Thymus (tissue), 11 donors: ENCODE measurements at regions not wholly inside any gene's neighbourhood (a gene's known extent, or its start where the extent isn't known, plus 50 kb on each side); places are given as distances from the start of the nearest gene placed in this dataset.
"Not testable (repeated sequence)": the region's sequence is repeated elsewhere in the genome, so short reads cannot be mapped to it uniquely, and the experiment has no call there.

Experiments used
- DNase-seq, 9 donors: peaks; one replicate each; pipeline ENCODE4 v3.0.0-alpha.2; 2013; ENCODE audit warnings: low spot score in 9 of 9, low read depth in 6 of 9, missing footprints in 1 of 9
- H3K27ac ChIP-seq, 2 donors: one replicate each; pipeline ENCODE4 v1.5.1; 2013; ENCODE audit warnings: control low read depth in 1 of 2, low read depth in 1 of 2, low read length in 1 of 2, mild to moderate bottlenecking in 1 of 2, moderate library complexity in 1 of 2
- H3K27me3 ChIP-seq, 2 donors: one replicate each; pipeline ENCODE4 v1.5.1; 2013; ENCODE audit warnings: low read length in 1 of 2; ENCODE audit not compliant: control insufficient read depth in 2 of 2, insufficient read depth in 1 of 2
- H3K36me3 ChIP-seq, 2 donors: one replicate each; pipeline ENCODE4 v1.5.1; 2013; ENCODE audit warnings: low read length in 1 of 2, mild to moderate bottlenecking in 1 of 2, moderate library complexity in 1 of 2; ENCODE audit not compliant: control insufficient read depth in 2 of 2, insufficient read depth in 2 of 2
- H3K4me1 ChIP-seq, 2 donors: one replicate each; pipeline ENCODE4 v1.5.1; 2013; ENCODE audit warnings: low read length in 2 of 2; ENCODE audit not compliant: control insufficient read depth in 2 of 2, insufficient read depth in 2 of 2
- H3K4me3 ChIP-seq, 2 donors: one replicate each; pipeline ENCODE4 v1.5.1; 2013; ENCODE audit warnings: low read length in 2 of 2, control low read depth in 1 of 2, mild to moderate bottlenecking in 1 of 2
- H3K9me3 ChIP-seq, 2 donors: one replicate each; pipeline ENCODE4 v1.5.1; 2013; ENCODE audit warnings: low read length in 1 of 2, mild to moderate bottlenecking in 1 of 2; ENCODE audit not compliant: control insufficient read depth in 2 of 2, insufficient read depth in 1 of 2
- WGBS: extraction: QIAGEN DNeasy Blood & Tissue Kit; methylation state at CpG from one replicate; pipeline ENCODE4 v1.1.7; 2013; 5-methylcytosine and 5-hydroxymethylcytosine counted together
- donor health status: healthy.

- no peak for DNase-seq
- H3K9me3 ChIP-seq: no peaks in the 10 kb centered on the region
- 96% methylated on average over 4 of the region's 4 CpGs for WGBS
- H3K27ac ChIP-seq: no peak overlapping the region
- H3K4me1 ChIP-seq: no peaks in the 10 kb centered on the region
- no peak overlapping the region for H3K4me3 ChIP-seq
- H3K36me3 ChIP-seq: no peaks in the 10 kb centered on the region
- H3K27me3 ChIP-seq: no peaks in the 10 kb centered on the region
These were observed 984.9 kb downstream of the FSCB start for GRCh38 chr14:43522191-43522590.

- H3K27me3 ChIP-seq: no peaks in the 10 kb centered on the region
- no peak overlapping the region for H3K4me3 ChIP-seq
- no peak for DNase-seq
- H3K27ac ChIP-seq: no peak overlapping the region
- H3K4me1 ChIP-seq: no peaks in the 10 kb centered on the region
- no peaks in the 10 kb centered on the region for H3K36me3 ChIP-seq
- H3K9me3 ChIP-seq: no peaks in the 10 kb centered on the region
These were observed 1003.6 kb downstream of the FSCB start for GRCh38 chr14:43503508-43503907.

- not testable (repeated sequence) for H3K4me3 ChIP-seq, H3K36me3 ChIP-seq, H3K9me3 ChIP-seq, H3K4me1 ChIP-seq, DNase-seq, H3K27me3 ChIP-seq, H3K27ac ChIP-seq
- WGBS: 95% methylated on average over 13 of the region's 13 CpGs
These were observed 1014.7 kb downstream of the FSCB start for GRCh38 chr14:43492359-43492758.

- no peaks in the 10 kb centered on the region for H3K36me3 ChIP-seq
- no peak overlapping the region for H3K4me3 ChIP-seq
- H3K9me3 ChIP-seq: no peaks in the 10 kb centered on the region
- no peak overlapping the region for H3K27ac ChIP-seq
- no peaks in the 10 kb centered on the region for H3K4me1 ChIP-seq
- 91% methylated on average over 3 of the region's 3 CpGs for WGBS
- no peaks in the 10 kb centered on the region for H3K27me3 ChIP-seq
- DNase-seq: no peak
These were observed 1023.7 kb downstream of the FSCB start for GRCh38 chr14:43483415-43483814.

- Histone ChIP-seq H3K36me3 (no peaks in the 10 kb centered on the region), H3K27ac (no peak overlapping the region), H3K9me3 (no peaks in the 10 kb centered on the region), H3K4me3 (no peak overlapping the region), H3K27me3 (no peaks in the 10 kb centered on the region), H3K4me1 (no peaks in the 10 kb centered on the region)
- WGBS: 97% methylated on average over 2 of the region's 2 CpGs
- no peak for DNase-seq
These were observed 1025.2 kb downstream of the FSCB start for GRCh38 chr14:43481864-43482263.

GRCh38 chr14:43480976-43481375 is 1026.1 kb downstream of the FSCB start:
- H3K4me3 ChIP-seq: no peak overlapping the region
- no peak for DNase-seq
- no peaks in the 10 kb centered on the region for H3K36me3 ChIP-seq

GRCh38 chr14:43479596-43480195 is 1027.4 kb downstream of the FSCB start:
- H3K9me3 ChIP-seq: no peaks in the 10 kb centered on the region
- DNase-seq: peak in 1 of 9 donors; percentile 8
- H3K27ac ChIP-seq: peak overlapping the region in 1 of 2 donors; percentile 4
- H3K36me3 ChIP-seq: no peaks in the 10 kb centered on the region
- H3K27me3 ChIP-seq: no peaks in the 10 kb centered on the region
- no peaks in the 10 kb centered on the region for H3K4me1 ChIP-seq
- 84% methylated on average over 2 of the region's 2 CpGs for WGBS
- H3K4me3 ChIP-seq: no peak overlapping the region

More at GRCh38 chr14:43480976-43481375, 1026.1 kb downstream of the FSCB start:
- 94% methylated on average over 1 of the region's 1 CpG for WGBS
- Histone ChIP-seq H3K9me3 (no peaks in the 10 kb centered on the region), H3K27me3 (no peaks in the 10 kb centered on the region), H3K4me1 (no peaks in the 10 kb centered on the region), H3K27ac (no peak overlapping the region)

GRCh38 chr14:43476822-43477221 is 1030.3 kb downstream of the FSCB start:
- DNase-seq: no peak
- H3K4me3 ChIP-seq: no peak overlapping the region
- WGBS: 94% methylated on average over 2 of the region's 2 CpGs
- H3K9me3 ChIP-seq: peaks cover 0 to 1% of the 10 kb centered on the region in 2 donors
- H3K27me3 ChIP-seq: no peaks in the 10 kb centered on the region
- H3K36me3 ChIP-seq: no peaks in the 10 kb centered on the region
- no peaks in the 10 kb centered on the region for H3K4me1 ChIP-seq
- H3K27ac ChIP-seq: no peak overlapping the region

- no peak overlapping the region for H3K27ac ChIP-seq
- H3K27me3 ChIP-seq: no peaks in the 10 kb centered on the region
- peaks cover 0 to 1% of the 10 kb centered on the region in 2 donors for H3K9me3 ChIP-seq
- H3K36me3 ChIP-seq: no peaks in the 10 kb centered on the region
- H3K4me1 ChIP-seq: no peaks in the 10 kb centered on the region
- no peak for DNase-seq
- H3K4me3 ChIP-seq: no peak overlapping the region
These were observed 1031.3 kb downstream of the FSCB start for GRCh38 chr14:43475757-43476156.

GRCh38 chr14:43471595-43471994 is 1035.5 kb downstream of the FSCB start:
- peaks cover 0 to 1% of the 10 kb centered on the region in 2 donors for H3K9me3 ChIP-seq
- no peak overlapping the region for H3K27ac ChIP-seq
- H3K27me3 ChIP-seq: no peaks in the 10 kb centered on the region
- H3K36me3 ChIP-seq: no peaks in the 10 kb centered on the region
- DNase-seq: no peak
- no peaks in the 10 kb centered on the region for H3K4me1 ChIP-seq
- WGBS: 94% methylated on average over 1 of the region's 1 CpG
- H3K4me3 ChIP-seq: no peak overlapping the region
